Left lung (tissue), 4 donors: ENCODE measurements at regions not wholly inside any gene's neighbourhood (a gene's known extent, or its start where the extent isn't known, plus 50 kb on each side); places are given as distances from the start of the nearest gene placed in this dataset.

Experiments used
- ATAC-seq: fragments of 200-7000 bp; cut with Tn5 transposase; one replicate; pipeline ENCODE4 v1.9.1; 2020; ENCODE audit warnings: moderate library complexity
- DNase-seq, 4 donors: peaks; one replicate each; pipeline ENCODE4 v3.0.0-alpha.2; 2013 to 2020
- H3K27ac ChIP-seq, 2 donors: fragments of 200-600 bp; sonication (generic) in 1 of 2; one replicate each; pipeline versions ENCODE4 v1.5.0 to v1.8.0; 2020 to 2021
- H3K27me3 ChIP-seq, 2 donors: fragments of 200-600 bp; sonication (generic) in 1 of 2; one replicate each; pipeline versions ENCODE4 v1.5.0 to v1.8.0; 2020 to 2021
- H3K36me3 ChIP-seq, 2 donors: fragments of 200-600 bp; sonication (generic) in 1 of 2; one replicate each; pipeline versions ENCODE4 v1.5.0 to v1.8.0; 2020 to 2021
- H3K4me1 ChIP-seq, 2 donors: fragments of 200-600 bp; one replicate each; pipeline ENCODE4 v1.8.0; 2021
- H3K4me3 ChIP-seq, 2 donors: fragments of 200-600 bp; sonication (generic) in 1 of 2; one replicate each; pipeline versions ENCODE4 v1.5.0 to v1.8.0; 2020 to 2021; ENCODE audit warnings: mild to moderate bottlenecking in 1 of 2
- H3K9me3 ChIP-seq, 2 donors: fragments of 200-600 bp; sonication (generic) in 1 of 2; one replicate each; pipeline versions ENCODE4 v1.5.0 to v1.8.0; 2020 to 2021
- CTCF ChIP-seq, 2 donors: fragments of 200-600 bp; sonication (generic) in 1 of 2; IDR thresholded peaks; one replicate each; pipeline versions ENCODE4 v1.5.0 to v1.8.0; 2021; ENCODE audit warnings: antibody characterized with exemption in 2 of 2
- intact Hi-C, 2 donors: fragments of 100-400 bp; cut with DNase I; formaldehyde crosslinking; loops; one replicate each; pipeline versions ENCODE4 v1.11.2 to v1.14.2; 2022
- donor health status: DM: no; HTN: yes; CAD: no.
- donor health status: DM: no; HTN: no; CAD: no.

DNA sequence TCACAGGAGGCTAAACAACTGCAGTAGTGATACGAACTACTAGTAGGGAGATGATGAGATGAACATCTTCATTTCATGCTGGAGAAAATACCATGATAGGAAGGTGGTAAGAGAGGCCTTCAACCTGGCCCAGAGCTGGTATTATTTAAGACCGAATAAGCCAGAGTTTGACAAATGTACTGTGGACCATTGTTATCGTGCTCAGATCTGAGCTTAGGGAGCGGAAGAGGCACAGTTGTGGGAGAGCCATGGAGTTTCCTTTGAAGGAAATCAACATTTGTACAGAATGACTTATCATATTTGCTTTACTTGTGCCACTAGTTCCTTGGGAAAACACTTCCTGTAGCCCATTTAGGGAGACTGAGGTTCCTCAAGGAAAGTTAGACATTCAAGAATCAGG lies 260.6 kb upstream of the TNP1 start:
- no peak for DNase-seq
- intact Hi-C loops: no loop called here
- Histone ChIP-seq H3K9me3 (no peaks in the 10 kb centered on the region), H3K4me3 (no peak overlapping the region), H3K36me3 (no peaks in the 10 kb centered on the region), H3K4me1 (no peaks in the 10 kb centered on the region), H3K27ac (no peak overlapping the region), H3K27me3 (no peaks in the 10 kb centered on the region)
- TF ChIP-seq CTCF (IDR thresholded peaks at IDR 0.05): no peak
- ATAC-seq: no peak

DNA sequence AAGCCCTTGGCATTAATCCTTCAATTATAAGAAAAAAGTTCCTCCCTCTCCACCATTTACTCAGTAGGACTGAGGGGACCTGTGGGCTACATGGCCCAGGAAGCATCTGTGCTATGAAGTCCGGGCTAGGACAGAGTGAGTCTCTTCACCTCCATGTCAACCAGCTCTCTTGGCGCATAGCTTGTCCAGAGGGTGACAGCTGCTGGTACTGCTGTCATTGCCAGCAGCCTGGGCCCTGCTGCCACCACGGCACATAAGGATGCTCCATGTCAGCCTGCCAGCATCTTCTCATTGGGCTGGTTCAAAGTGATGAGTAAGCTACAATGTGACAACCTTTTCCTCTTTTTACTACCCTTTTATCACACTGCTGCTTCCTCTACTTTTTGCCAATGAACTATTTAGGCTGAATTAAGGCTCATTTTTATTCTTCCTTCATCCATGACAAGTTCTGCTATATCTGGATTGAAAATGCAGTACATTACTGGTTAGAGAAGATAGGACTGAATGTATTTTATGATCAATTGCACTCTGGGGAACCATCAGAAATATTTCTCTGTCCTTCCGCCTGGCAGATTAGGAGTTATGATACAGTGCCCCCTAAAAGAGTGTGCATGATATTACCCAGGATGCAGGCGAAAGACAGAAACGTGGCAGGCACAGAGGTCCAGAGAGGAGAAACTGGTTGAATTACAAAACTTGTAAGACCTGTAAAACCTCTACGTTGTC lies 258.9 kb upstream of the TNP1 start:
- DNase-seq: no peak
- intact Hi-C loops: no loop called here
- H3K27me3 ChIP-seq: no peaks in the 10 kb centered on the region

DNA sequence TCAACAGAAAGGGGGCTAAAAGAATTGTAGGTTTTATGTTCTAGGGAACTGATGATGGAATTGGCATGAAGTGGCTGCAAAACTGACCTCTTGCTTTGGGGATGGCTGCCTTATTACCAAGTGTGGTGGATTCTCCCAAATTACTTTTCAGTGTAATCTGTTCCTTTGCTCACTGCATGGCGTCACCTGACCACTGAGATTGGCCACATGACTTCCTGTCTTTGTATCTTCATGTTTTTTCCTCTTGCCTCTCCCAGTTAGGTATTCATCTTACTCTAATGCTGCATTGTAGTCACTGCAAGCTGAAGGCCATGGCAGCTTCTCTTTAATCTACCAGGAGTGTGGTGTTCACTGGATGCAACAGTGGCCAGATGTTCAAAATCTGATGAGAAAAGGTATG lies 257.7 kb upstream of the TNP1 start:
- DNase-seq (no peak), ATAC-seq (no peak)
- no peak overlapping the region for H3K4me3 ChIP-seq
- H3K9me3 ChIP-seq: no peaks in the 10 kb centered on the region
- H3K4me1 ChIP-seq: no peaks in the 10 kb centered on the region
- H3K27ac ChIP-seq: no peak overlapping the region
- H3K36me3 ChIP-seq: no peaks in the 10 kb centered on the region
- intact Hi-C loops: no loop called here
- no peaks in the 10 kb centered on the region for H3K27me3 ChIP-seq
- TF ChIP-seq CTCF (IDR thresholded peaks at IDR 0.05): no peak

More for the DNA sequence above, 258.9 kb upstream of the TNP1 start:
- no peak for ATAC-seq
- Histone ChIP-seq H3K4me1 (no peaks in the 10 kb centered on the region), H3K9me3 (no peaks in the 10 kb centered on the region), H3K4me3 (no peak overlapping the region), H3K27ac (no peak overlapping the region), H3K36me3 (no peaks in the 10 kb centered on the region)
- no peak for TF ChIP-seq CTCF (IDR thresholded peaks at IDR 0.05)

DNA sequence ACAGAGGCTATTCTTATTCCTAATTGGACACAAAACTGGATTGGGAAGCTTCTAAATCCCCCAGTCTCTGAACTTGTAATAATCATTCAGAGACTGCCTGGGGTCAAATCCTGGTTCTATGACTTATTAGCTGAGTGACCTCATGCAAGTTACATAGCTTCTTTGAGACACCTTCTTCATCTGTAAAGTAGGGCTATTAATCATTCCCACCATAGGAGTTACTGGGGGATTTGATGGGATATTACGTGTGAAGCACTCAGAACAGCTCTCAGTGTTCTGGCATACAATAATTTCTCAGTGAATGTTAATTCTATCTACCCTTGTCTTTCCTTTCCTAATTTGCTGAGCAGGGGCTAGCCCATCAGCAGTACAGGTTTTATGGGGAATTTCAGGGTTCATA lies 256.7 kb upstream of the TNP1 start:
- TF ChIP-seq CTCF (IDR thresholded peaks at IDR 0.05): no peak
- intact Hi-C loops: no loop called here
- H3K9me3 ChIP-seq: no peaks in the 10 kb centered on the region
- no peak overlapping the region for H3K27ac ChIP-seq
- ATAC-seq (no peak), DNase-seq (no peak)
- no peaks in the 10 kb centered on the region for H3K36me3 ChIP-seq
- H3K4me3 ChIP-seq: no peak overlapping the region
- H3K4me1 ChIP-seq: no peaks in the 10 kb centered on the region
- H3K27me3 ChIP-seq: no peaks in the 10 kb centered on the region

- Histone ChIP-seq H3K27me3 (no peaks in the 10 kb centered on the region), H3K9me3 (no peaks in the 10 kb centered on the region), H3K36me3 (no peaks in the 10 kb centered on the region), H3K4me3 (no peak overlapping the region), H3K27ac (no peak overlapping the region), H3K4me1 (no peaks in the 10 kb centered on the region)
- ATAC-seq (no peak), DNase-seq (no peak)
- TF ChIP-seq CTCF (IDR thresholded peaks at IDR 0.05): no peak
- intact Hi-C loops: no loop called here
Observed at GRCh38 chr2:217114117-217114516, 254.3 kb upstream of the TNP1 start.
